ENCODE measurements at regions not wholly inside any gene's neighbourhood (a gene's known extent, or its start where the extent isn't known, plus 50 kb on each side); places are given as distances from the start of the nearest gene placed in this dataset.
"Not testable (repeated sequence)": the region's sequence is repeated elsewhere in the genome, so short reads cannot be mapped to it uniquely, and the experiment has no call there.

DNA sequence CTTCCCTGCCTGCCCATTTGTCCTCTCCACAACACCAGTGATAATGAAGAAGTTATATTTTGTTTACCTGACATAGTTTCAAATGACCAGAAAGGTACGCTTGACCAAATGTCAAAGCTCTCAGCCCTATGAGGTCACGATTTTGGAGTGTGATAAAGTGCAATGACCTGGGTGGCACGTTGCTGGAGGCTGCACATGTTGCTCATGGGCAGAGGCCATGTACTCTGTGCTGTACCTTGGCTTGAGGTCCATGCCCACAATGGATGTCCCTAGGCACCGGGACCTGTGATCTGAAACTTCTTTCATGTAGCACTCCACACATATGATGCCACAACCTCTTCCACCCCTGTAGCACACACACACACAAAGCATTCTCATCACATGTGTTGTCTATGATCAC lies 164.0 kb upstream of the HEY2 start:
- 94 to 96% methylated on average over 3 to 4 of the region's 4 CpGs for WGBS, 2 experiments (ENCODE audit: insufficient coverage in 2 of 2)
- Histone ChIP-seq H3K4me1 (ENCODE audit: control insufficient read depth, insufficient read depth, low read length, poor library complexity, severe bottlenecking) (peaks cover 46% of the 10 kb centered on the region), H3K9me3 (ENCODE audit: control insufficient read depth, low read length) (peaks cover 3% of the 10 kb centered on the region), H3K36me3 (ENCODE audit: control insufficient read depth, insufficient read depth, low read length) (no peaks in the 10 kb centered on the region), H3K4me3 (ENCODE audit: extremely low read depth, insufficient read depth, low read length, poor library complexity, severe bottlenecking) (no peak overlapping the region), H3K27ac (ENCODE audit: low read depth, low read length, severe bottlenecking) (no peak overlapping the region)

- Histone ChIP-seq H3K9me3 (ENCODE audit: control insufficient read depth, low read length) (peaks cover 3% of the 10 kb centered on the region), H3K4me1 (ENCODE audit: control insufficient read depth, insufficient read depth, low read length, poor library complexity, severe bottlenecking) (peaks cover 46% of the 10 kb centered on the region), H3K36me3 (ENCODE audit: control insufficient read depth, insufficient read depth, low read length) (no peaks in the 10 kb centered on the region), H3K4me3 (ENCODE audit: extremely low read depth, insufficient read depth, low read length, poor library complexity, severe bottlenecking) (no peak overlapping the region), H3K27ac (ENCODE audit: low read depth, low read length, severe bottlenecking) (no peak overlapping the region)
- 75 to 97% methylated on average over 2 to 3 of the region's 3 CpGs for WGBS, 2 experiments (ENCODE audit: insufficient coverage in 2 of 2)
These were observed 163.4 kb upstream of the HEY2 start for GRCh38 chr6:125586074-125586473.

DNA sequence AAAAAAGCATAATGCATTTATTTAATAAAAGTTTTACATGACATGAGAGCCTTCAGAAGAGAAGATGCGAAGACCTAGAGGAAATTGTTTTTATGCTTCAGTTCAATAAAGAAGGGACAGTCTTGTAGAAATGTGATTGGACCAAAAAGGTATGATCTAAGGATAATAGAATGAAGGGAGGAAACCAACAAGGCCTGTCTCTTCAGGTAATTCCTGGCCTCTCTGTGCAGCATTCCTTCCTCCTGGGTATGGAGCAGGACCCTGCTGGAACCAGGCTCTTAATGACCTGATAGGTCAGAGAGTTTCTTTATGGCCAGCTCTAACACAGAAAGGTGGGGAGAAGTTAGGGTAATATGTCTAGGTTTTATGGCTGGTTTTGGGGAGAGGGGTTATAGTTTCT lies 162.8 kb upstream of the HEY2 start:
- no peak overlapping the region for H3K4me3 ChIP-seq (ENCODE audit: extremely low read depth, insufficient read depth, low read length, poor library complexity, severe bottlenecking)
- 100% methylated on average over 1 of the region's 1 CpG for WGBS, 2 experiments (ENCODE audit: insufficient coverage in 2 of 2)
- H3K36me3 ChIP-seq (ENCODE audit: control insufficient read depth, insufficient read depth, low read length) = no peaks in the 10 kb centered on the region
- H3K27ac ChIP-seq (ENCODE audit: low read depth, low read length, severe bottlenecking) = no peak overlapping the region
- peaks cover 46% of the 10 kb centered on the region for H3K4me1 ChIP-seq (ENCODE audit: control insufficient read depth, insufficient read depth, low read length, poor library complexity, severe bottlenecking)
- H3K9me3 ChIP-seq (ENCODE audit: control insufficient read depth, low read length) = peaks cover 3% of the 10 kb centered on the region

GRCh38 chr6:125587666-125588632 lies 161.5 kb upstream of the HEY2 start:
- Histone ChIP-seq H3K27ac (ENCODE audit: low read depth, low read length, severe bottlenecking) (peak overlapping the region; percentile 10), H3K4me1 (ENCODE audit: control insufficient read depth, insufficient read depth, low read length, poor library complexity, severe bottlenecking) (peaks cover 46% of the 10 kb centered on the region)
- 81 to 82% methylated on average over 5 to 7 of the region's 11 CpGs for WGBS, 2 experiments (ENCODE audit: insufficient coverage in 2 of 2)

DNA sequence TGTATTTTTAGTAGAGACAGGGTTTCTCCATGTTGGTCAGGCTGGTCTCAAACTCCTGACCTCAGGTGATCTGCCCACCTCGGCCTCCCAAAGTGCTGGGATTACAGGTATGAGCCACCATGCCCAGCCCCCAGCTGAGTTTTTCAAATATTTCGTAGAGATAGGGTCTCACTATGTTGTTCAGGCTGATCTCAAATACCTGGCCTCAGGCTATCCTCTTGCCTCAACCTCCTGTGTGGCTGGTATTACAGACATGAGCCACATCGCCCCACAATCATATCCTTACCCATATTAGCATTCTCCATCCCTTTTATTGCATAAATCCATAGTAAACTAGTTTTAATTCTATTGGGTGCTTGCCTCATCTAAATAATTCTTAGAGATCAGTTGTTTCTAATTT lies 157.6 kb upstream of the HEY2 start:
- not testable (repeated sequence) for H3K36me3 ChIP-seq (ENCODE audit: control insufficient read depth, insufficient read depth, low read length); H3K27ac ChIP-seq (ENCODE audit: low read depth, low read length, severe bottlenecking); H3K4me3 ChIP-seq (ENCODE audit: extremely low read depth, insufficient read depth, low read length, poor library complexity, severe bottlenecking); H3K9me3 ChIP-seq (ENCODE audit: control insufficient read depth, low read length)
- WGBS, 2 experiments (ENCODE audit: insufficient coverage in 2 of 2) = 86 to 97% methylated on average over 2 to 3 of the region's 3 CpGs
- peaks cover 16% of the 10 kb centered on the region for H3K4me1 ChIP-seq (ENCODE audit: control insufficient read depth, insufficient read depth, low read length, poor library complexity, severe bottlenecking)

More at GRCh38 chr6:125587666-125588632, 161.5 kb upstream of the HEY2 start:
- H3K36me3 ChIP-seq (ENCODE audit: control insufficient read depth, insufficient read depth, low read length) = no peaks in the 10 kb centered on the region
- no peaks in the 10 kb centered on the region for H3K9me3 ChIP-seq (ENCODE audit: control insufficient read depth, low read length)
- no peak overlapping the region for H3K4me3 ChIP-seq (ENCODE audit: extremely low read depth, insufficient read depth, low read length, poor library complexity, severe bottlenecking)

DNA sequence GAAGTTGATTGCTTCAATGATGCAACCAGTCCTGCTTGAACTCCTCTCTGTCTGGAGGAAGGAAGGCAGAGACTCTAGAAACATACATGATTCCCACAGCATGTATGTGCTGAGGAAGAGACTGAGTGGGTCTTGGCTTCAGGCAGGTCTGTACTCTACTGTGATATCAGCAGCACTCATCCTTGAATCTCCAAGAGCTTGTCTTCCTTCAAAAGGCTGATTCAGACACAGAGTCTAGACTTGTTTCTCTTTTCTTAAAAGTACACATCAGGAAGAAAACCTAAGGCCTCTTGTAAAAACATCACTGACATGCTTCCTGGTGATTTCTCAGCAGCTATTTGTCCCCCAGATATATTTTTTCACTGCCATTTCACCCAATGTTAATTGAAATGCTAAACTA lies 155.7 kb upstream of the HEY2 start:
- H3K27ac ChIP-seq (ENCODE audit: low read depth, low read length, severe bottlenecking) = no peak overlapping the region
- H3K4me1 ChIP-seq (ENCODE audit: control insufficient read depth, insufficient read depth, low read length, poor library complexity, severe bottlenecking) = no peaks in the 10 kb centered on the region
- no peaks in the 10 kb centered on the region for H3K9me3 ChIP-seq (ENCODE audit: control insufficient read depth, low read length)
- H3K36me3 ChIP-seq (ENCODE audit: control insufficient read depth, insufficient read depth, low read length) = no peaks in the 10 kb centered on the region
- no peak overlapping the region for H3K4me3 ChIP-seq (ENCODE audit: extremely low read depth, insufficient read depth, low read length, poor library complexity, severe bottlenecking)

DNA sequence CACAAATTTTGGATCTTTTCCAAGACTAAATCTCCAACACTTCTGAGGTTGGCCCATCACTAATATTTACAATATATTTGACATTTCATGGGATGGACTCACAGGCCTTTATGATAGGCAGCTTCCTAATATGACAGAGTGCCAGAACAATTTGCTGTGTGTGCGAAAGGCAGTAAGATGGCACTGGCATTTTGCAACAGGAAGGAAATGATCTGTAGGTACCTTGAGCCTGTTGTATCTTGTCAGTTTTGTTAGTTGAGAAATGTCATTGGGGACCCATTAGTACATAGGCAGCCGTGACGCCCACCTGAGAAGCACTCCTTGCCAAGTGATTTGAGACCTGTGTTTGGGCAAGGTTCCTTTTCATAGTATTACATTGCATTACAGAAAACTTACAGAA lies 153.4 kb upstream of the HEY2 start:
- no peak overlapping the region for H3K4me3 ChIP-seq (ENCODE audit: extremely low read depth, insufficient read depth, low read length, poor library complexity, severe bottlenecking)
- H3K9me3 ChIP-seq (ENCODE audit: control insufficient read depth, low read length) = no peaks in the 10 kb centered on the region
- H3K36me3 ChIP-seq (ENCODE audit: control insufficient read depth, insufficient read depth, low read length) = no peaks in the 10 kb centered on the region
- H3K27ac ChIP-seq (ENCODE audit: low read depth, low read length, severe bottlenecking) = no peak overlapping the region
- no peaks in the 10 kb centered on the region for H3K4me1 ChIP-seq (ENCODE audit: control insufficient read depth, insufficient read depth, low read length, poor library complexity, severe bottlenecking)
- 92 to 100% methylated on average over 1 to 3 of the region's 3 CpGs for WGBS, 2 experiments (ENCODE audit: insufficient coverage in 2 of 2)

DNA sequence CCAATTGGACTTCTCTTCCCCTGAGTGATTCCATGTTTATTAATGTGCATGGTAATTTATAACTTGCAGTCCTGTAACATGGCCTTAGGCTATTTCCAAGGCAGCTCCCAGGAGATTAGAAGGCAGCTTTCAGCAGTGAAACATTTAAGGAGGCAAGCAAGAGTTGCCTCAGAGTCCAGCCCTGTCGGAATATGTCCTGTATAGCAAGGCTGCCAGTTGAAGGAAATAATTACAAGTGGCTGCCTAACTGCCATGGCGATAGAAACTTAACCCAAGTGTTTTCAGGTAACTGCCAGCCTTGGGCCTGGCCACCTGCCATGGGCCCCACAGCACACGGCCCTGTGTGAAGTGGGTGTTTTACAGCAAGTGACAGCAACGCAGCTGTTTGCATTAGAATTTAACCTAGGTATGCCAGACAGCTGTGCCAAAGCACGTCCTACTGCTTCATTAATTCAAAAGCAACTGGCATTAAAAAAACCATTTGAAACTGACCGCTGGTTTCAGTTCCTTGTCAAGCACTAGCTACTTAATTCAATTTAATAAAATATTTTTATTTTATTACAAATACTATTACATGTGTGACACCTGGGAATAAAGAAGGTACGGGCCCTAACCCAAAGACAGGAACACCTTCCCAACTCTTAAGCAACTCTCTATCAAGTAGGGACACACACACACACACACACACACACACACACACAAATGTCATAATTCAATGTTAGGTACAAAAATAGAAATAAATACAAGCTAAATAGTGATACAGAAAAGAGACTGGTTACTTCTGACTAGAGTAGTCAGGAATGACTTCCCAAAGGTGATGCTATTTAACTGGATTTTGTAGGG lies 151.8 kb upstream of the HEY2 start:
- H3K4me3 ChIP-seq (ENCODE audit: extremely low read depth, insufficient read depth, low read length, poor library complexity, severe bottlenecking) = no peak overlapping the region
- 82 to 100% methylated on average over 3 to 5 of the region's 7 CpGs for WGBS, 2 experiments (ENCODE audit: insufficient coverage in 2 of 2)
- no peaks in the 10 kb centered on the region for H3K36me3 ChIP-seq (ENCODE audit: control insufficient read depth, insufficient read depth, low read length)
- no peak overlapping the region for H3K27ac ChIP-seq (ENCODE audit: low read depth, low read length, severe bottlenecking)
- H3K9me3 ChIP-seq (ENCODE audit: control insufficient read depth, low read length) = no peaks in the 10 kb centered on the region
- no peaks in the 10 kb centered on the region for H3K4me1 ChIP-seq (ENCODE audit: control insufficient read depth, insufficient read depth, low read length, poor library complexity, severe bottlenecking)

DNA sequence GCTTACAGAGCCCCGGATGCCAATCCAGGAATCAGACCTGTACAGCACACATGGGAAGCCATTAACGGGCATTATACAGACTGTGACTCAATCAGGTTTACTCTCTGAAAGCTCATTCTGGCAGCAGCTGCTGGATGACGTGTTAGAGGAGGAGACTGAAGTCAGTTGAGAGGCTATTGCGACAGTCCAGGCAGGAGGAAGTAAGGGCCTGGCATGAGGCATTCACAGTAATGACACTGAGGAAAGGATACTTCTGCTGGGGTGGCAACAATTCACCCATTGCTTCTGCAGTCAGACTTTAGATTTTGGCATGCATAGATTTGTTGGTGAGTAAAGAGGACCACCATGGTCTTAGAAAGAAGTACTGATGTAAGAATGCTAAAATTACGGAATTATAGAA lies 151.0 kb upstream of the HEY2 start:
- no peak overlapping the region for H3K4me3 ChIP-seq (ENCODE audit: extremely low read depth, insufficient read depth, low read length, poor library complexity, severe bottlenecking)
- 78 to 86% methylated on average over 4 of the region's 5 CpGs for WGBS, 2 experiments (ENCODE audit: insufficient coverage in 2 of 2)
- H3K27ac ChIP-seq (ENCODE audit: low read depth, low read length, severe bottlenecking) = no peak overlapping the region
- no peaks in the 10 kb centered on the region for H3K9me3 ChIP-seq (ENCODE audit: control insufficient read depth, low read length)
- H3K36me3 ChIP-seq (ENCODE audit: control insufficient read depth, insufficient read depth, low read length) = no peaks in the 10 kb centered on the region
- H3K4me1 ChIP-seq (ENCODE audit: control insufficient read depth, insufficient read depth, low read length, poor library complexity, severe bottlenecking) = no peaks in the 10 kb centered on the region

- WGBS, 2 experiments (ENCODE audit: insufficient coverage in 2 of 2) = no CpG with 5 or more reads among the region's 1 CpG
- Histone ChIP-seq H3K36me3 (ENCODE audit: control insufficient read depth, insufficient read depth, low read length) (no peaks in the 10 kb centered on the region), H3K9me3 (ENCODE audit: control insufficient read depth, low read length) (no peaks in the 10 kb centered on the region), H3K4me3 (ENCODE audit: extremely low read depth, insufficient read depth, low read length, poor library complexity, severe bottlenecking) (no peak overlapping the region), H3K4me1 (ENCODE audit: control insufficient read depth, insufficient read depth, low read length, poor library complexity, severe bottlenecking) (no peaks in the 10 kb centered on the region), H3K27ac (ENCODE audit: low read depth, low read length, severe bottlenecking) (no peak overlapping the region)
These were observed 145.2 kb upstream of the HEY2 start for GRCh38 chr6:125604257-125604656.

Measured in mesodermal cell (in vitro differentiated cells).